Type B pancreatic cell (in vitro differentiated cells): ENCODE measurements at regions not wholly inside any gene's neighbourhood (a gene's known extent, or its start where the extent isn't known, plus 50 kb on each side); places are given as distances from the start of the nearest gene placed in this dataset.
"Not testable (repeated sequence)": the region's sequence is repeated elsewhere in the genome, so short reads cannot be mapped to it uniquely, and the experiment has no call there.

ENCODE experiments used
- DNase-seq: peaks from one replicate; pipeline ENCODE4 v3.0.0; 2021; ENCODE audit warnings: mixed read lengths; ENCODE audit not compliant: unreplicated experiment; ENCODE audit errors: extremely low spot score
- H3K27ac Mint-ChIP-seq: 2 replicates; pipeline ENCODE4 v1.8.0; 2021; ENCODE audit warnings: mild to moderate bottlenecking, mixed read lengths
- H3K27me3 Mint-ChIP-seq: 2 replicates; pipeline ENCODE4 v1.8.0; 2021; ENCODE audit warnings: mixed read lengths
- H3K36me3 Mint-ChIP-seq: 2 replicates; pipeline ENCODE4 v1.8.0; 2021; ENCODE audit warnings: mixed read lengths
- H3K4me1 Mint-ChIP-seq: one replicate; pipeline ENCODE4 v1.8.0; 2021; ENCODE audit warnings: mixed read lengths; ENCODE audit not compliant: unreplicated experiment
- H3K4me3 Mint-ChIP-seq: 2 replicates; pipeline ENCODE4 v1.8.0; 2021; ENCODE audit warnings: mild to moderate bottlenecking, mixed read lengths
- H3K9me3 Mint-ChIP-seq: 2 replicates; pipeline ENCODE4 v1.8.0; 2021; ENCODE audit warnings: mixed read lengths
- CTCF ChIP-seq: fragments of 200-600 bp; sonication (generic); conservative IDR thresholded peaks from 2 replicates; pipeline ENCODE4 v1.5.0; 2021; ENCODE audit warnings: antibody characterized with exemption, mild to moderate bottlenecking

GRCh38 chr9:115814081-115814480 lies 339.5 kb upstream of the PAPPA start:
- Mint-ChIP-seq H3K36me3 (no peaks in the 10 kb centered on the region), H3K4me3 (no peak overlapping the region), H3K27me3 (no peaks in the 10 kb centered on the region), H3K27ac (no peak overlapping the region), H3K9me3 (no peaks in the 10 kb centered on the region), H3K4me1 (no peaks in the 10 kb centered on the region)
- no peak for DNase-seq
- TF ChIP-seq CTCF: no peak

GRCh38 chr9:115815786-115816185 lies 337.8 kb upstream of the PAPPA start:
- Mint-ChIP-seq H3K4me3 (no peak overlapping the region), H3K27ac (no peak overlapping the region), H3K9me3 (no peaks in the 10 kb centered on the region), H3K4me1 (no peaks in the 10 kb centered on the region), H3K27me3 (no peaks in the 10 kb centered on the region), H3K36me3 (no peaks in the 10 kb centered on the region)
- TF ChIP-seq CTCF: no peak
- DNase-seq: no peak

DNA sequence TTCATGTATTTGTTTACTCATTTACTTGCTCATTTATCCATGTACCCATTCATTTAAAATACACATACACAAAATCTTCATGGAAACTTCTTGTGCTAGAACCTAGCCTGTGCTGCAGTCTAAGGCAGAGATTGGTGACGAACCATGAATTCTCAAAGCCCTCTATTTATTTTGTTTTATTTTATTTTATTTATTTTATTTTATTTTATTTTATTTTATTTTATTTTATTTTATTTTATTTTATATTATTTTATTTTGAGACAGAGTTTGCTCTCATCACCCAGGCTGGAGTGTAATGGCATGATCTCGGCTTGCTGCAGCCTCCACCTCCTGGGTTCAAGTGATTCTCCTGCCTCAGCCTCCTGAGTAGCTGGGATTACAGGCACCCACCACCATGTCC lies 334.9 kb upstream of the PAPPA start:
- not testable (repeated sequence) for H3K27ac Mint-ChIP-seq, H3K27me3 Mint-ChIP-seq, H3K36me3 Mint-ChIP-seq, DNase-seq, H3K4me1 Mint-ChIP-seq, H3K9me3 Mint-ChIP-seq, H3K4me3 Mint-ChIP-seq

DNA sequence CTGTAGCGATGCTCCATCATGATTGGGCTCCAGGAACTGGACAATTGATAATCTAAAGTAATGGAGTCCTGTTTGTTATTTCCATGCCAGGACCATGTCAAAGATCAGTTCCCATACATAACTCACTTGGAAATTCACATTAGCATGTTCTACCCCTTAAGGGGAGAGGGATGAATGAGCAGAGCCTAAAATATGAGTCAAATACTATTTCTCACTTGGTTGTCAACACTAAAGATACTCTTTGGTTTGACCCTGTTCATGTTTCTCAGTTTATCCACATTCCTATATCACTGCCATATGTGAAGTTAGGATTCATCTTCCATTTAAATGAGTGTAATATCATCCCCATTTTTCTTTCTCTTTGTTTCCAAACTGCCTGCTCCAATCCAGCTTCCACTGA lies 321.6 kb upstream of the PAPPA start:
- no peak for TF ChIP-seq CTCF
- H3K4me1 Mint-ChIP-seq: no peaks in the 10 kb centered on the region
- no peak overlapping the region for H3K4me3 Mint-ChIP-seq
- H3K9me3 Mint-ChIP-seq: peaks cover 5% of the 10 kb centered on the region
- no peaks in the 10 kb centered on the region for H3K27me3 Mint-ChIP-seq
- no peak for DNase-seq
- no peaks in the 10 kb centered on the region for H3K36me3 Mint-ChIP-seq
- no peak overlapping the region for H3K27ac Mint-ChIP-seq

GRCh38 chr9:115837618-115838017 lies 316.0 kb upstream of the PAPPA start:
- Mint-ChIP-seq H3K4me3 (no peak overlapping the region), H3K27me3 (peaks cover 10% of the 10 kb centered on the region), H3K4me1 (no peaks in the 10 kb centered on the region), H3K9me3 (peaks cover 10% of the 10 kb centered on the region), H3K36me3 (no peaks in the 10 kb centered on the region), H3K27ac (no peak overlapping the region)
- no peak for DNase-seq
- TF ChIP-seq CTCF: no peak

DNA sequence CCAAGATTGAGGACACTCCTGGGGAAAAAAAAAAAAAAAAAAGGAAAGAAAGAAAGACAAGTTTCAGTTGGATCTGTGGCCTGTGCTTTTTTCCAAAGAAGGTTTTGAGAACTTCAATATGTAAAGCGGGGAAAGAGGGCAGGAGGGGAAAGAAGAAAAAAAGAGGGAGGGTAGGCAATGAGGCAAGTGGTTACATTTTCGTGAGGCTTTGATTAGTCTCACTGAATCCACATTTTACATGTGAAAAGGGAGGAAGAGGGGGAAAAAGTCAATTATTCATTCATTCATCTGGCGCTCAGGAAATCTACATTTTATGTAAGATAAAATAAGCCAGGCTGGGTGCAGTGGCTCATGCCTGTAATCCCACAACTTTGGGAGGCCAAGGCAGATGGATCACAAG lies 315.2 kb upstream of the PAPPA start:
- no peak for TF ChIP-seq CTCF
- Mint-ChIP-seq H3K9me3 (peaks cover 10% of the 10 kb centered on the region), H3K4me3 (no peak overlapping the region), H3K4me1 (no peaks in the 10 kb centered on the region), H3K36me3 (no peaks in the 10 kb centered on the region), H3K27ac (no peak overlapping the region), H3K27me3 (peaks cover 14% of the 10 kb centered on the region)
- DNase-seq: no peak

DNA sequence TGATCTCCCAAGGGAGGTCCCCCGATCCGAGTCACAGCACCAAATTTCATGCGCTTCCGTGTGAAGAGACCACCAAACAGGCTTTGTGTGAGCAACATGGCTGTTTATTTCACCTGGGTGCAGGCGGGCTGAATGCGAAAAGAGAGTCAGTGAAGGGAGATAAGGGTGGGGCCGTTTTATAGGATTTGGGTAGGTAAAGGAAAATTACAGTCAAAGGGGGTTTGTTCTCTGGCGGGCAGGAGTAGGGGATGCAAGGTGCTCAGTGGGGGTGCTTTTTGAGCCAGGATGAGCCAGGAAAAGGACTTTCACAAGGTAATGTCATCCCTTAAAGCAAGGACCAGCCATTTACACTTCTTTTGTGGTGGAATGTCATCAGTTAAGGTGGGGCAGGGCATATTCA lies 309.2 kb upstream of the PAPPA start:
- H3K9me3 Mint-ChIP-seq, H3K36me3 Mint-ChIP-seq, DNase-seq, H3K4me3 Mint-ChIP-seq, H3K4me1 Mint-ChIP-seq, H3K27ac Mint-ChIP-seq: not testable (repeated sequence)
- H3K27me3 Mint-ChIP-seq: peaks cover 27% of the 10 kb centered on the region
